Right cardiac atrium (tissue), 5 donors: ENCODE measurements at regions not wholly inside any gene's neighbourhood (a gene's known extent, or its start where the extent isn't known, plus 50 kb on each side); places are given as distances from the start of the nearest gene placed in this dataset.
"Not testable (repeated sequence)": the region's sequence is repeated elsewhere in the genome, so short reads cannot be mapped to it uniquely, and the experiment has no call there.

ENCODE experiments used
- ATAC-seq, 2 donors: fragments of 200-7000 bp; cut with Tn5 transposase; one replicate each; pipeline versions ENCODE4 v1.8.0 to v1.9.1; 2020; ENCODE audit warnings: moderate library complexity in 2 of 2, mild to moderate bottlenecking in 1 of 2
- DNase-seq, 3 donors: peaks; one replicate each; pipeline ENCODE4 v3.0.0-alpha.2; 2020
- H3K27ac ChIP-seq: one replicate; pipeline ENCODE4 v1.5.1; 2013; ENCODE audit warnings: mild to moderate bottlenecking, low read length, control low read depth, moderate library complexity
- H3K27me3 ChIP-seq: one replicate; pipeline ENCODE4 v1.6.1; 2013; ENCODE audit not compliant: control insufficient read depth, insufficient read depth
- H3K4me1 ChIP-seq: one replicate; pipeline ENCODE4 v1.6.1; 2013; ENCODE audit warnings: low read length; ENCODE audit not compliant: control insufficient read depth, insufficient read depth
- H3K4me3 ChIP-seq: one replicate; pipeline ENCODE4 v1.5.1; 2013; ENCODE audit warnings: low read length, control low read depth
- H3K9me3 ChIP-seq: one replicate; pipeline ENCODE4 v1.6.1; 2013; ENCODE audit warnings: low read length; ENCODE audit not compliant: control insufficient read depth
- WGBS: extraction: QIAGEN DNeasy Blood & Tissue Kit; methylation state at CpG from one replicate; pipeline ENCODE4 v1.1.7; 2013; 5-methylcytosine and 5-hydroxymethylcytosine counted together
- intact Hi-C, 4 donors: fragments of 100-400 bp; cut with DNase I; formaldehyde crosslinking; loops; one replicate each; pipeline versions ENCODE4 v1.11.0 to v1.14.0; 2022 to 2023
- donor health status: healthy with polysubstance abuse.
- donor health status: DM: no; HTN: yes; CAD: no.
- donor health status: DM: no; HTN: no; CAD: no.
- donor health status: DM: no; HTN: yes; CAD: no; lungs with severe emphysema.
- donor health status: DM: yes; HTN: yes; CAD: no.

DNA sequence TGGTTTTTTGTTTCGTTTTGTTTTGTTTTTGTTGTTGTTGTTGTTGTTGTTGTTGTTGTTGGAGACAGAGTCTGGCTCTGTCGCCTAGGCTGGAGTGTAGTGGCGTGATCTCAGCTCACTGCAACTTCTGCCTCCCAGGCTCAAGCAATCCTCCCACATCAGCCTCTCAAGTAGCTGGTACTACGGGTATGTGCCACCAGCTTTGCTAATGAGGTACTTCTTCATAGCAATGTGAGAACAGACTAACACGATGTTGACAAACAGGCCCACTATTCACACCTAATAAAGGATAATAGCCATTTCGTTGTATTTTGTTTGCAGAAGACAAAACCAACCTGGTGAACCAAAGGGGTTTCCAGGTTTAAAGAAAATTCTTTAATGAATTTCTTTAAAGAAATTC is 130.9 kb downstream of the DIRAS2 start:
- ATAC-seq (no peak), DNase-seq (no peak)
- H3K4me1 ChIP-seq, result no peaks in the 10 kb centered on the region
- H3K4me3 ChIP-seq, result no peak overlapping the region
- intact Hi-C loops, result no loop called here
- no peaks in the 10 kb centered on the region for H3K9me3 ChIP-seq
- H3K27me3 ChIP-seq, result no peaks in the 10 kb centered on the region
- WGBS, result 72% methylated on average over 6 of the region's 6 CpGs
- no peak overlapping the region for H3K27ac ChIP-seq

DNA sequence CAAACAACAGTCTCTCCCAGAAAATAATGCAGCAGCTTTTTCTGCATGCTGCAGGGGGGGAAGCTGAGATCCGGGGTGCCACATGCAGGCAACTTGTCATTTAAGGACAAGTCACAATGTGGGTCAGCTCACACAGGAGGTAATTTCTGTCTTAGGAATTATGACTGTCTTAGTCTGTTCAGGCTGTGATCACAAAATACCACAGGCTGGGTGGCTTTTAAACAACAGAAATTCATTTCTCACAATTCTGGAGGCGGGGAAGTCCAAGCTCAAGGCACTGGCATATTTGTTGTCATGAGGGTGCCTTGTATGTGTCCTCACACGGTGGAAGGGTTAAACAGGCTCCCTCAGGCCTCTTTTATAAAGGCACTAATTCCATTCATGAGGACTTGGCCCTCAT is 127.7 kb downstream of the DIRAS2 start:
- no peak for DNase-seq
- ATAC-seq, result no peak
- no peaks in the 10 kb centered on the region for H3K9me3 ChIP-seq
- no peaks in the 10 kb centered on the region for H3K4me1 ChIP-seq
- H3K27ac ChIP-seq, result no peak overlapping the region
- intact Hi-C loops, result no loop called here
- WGBS, result 82% methylated on average over 3 of the region's 3 CpGs
- no peak overlapping the region for H3K4me3 ChIP-seq
- no peaks in the 10 kb centered on the region for H3K27me3 ChIP-seq

DNA sequence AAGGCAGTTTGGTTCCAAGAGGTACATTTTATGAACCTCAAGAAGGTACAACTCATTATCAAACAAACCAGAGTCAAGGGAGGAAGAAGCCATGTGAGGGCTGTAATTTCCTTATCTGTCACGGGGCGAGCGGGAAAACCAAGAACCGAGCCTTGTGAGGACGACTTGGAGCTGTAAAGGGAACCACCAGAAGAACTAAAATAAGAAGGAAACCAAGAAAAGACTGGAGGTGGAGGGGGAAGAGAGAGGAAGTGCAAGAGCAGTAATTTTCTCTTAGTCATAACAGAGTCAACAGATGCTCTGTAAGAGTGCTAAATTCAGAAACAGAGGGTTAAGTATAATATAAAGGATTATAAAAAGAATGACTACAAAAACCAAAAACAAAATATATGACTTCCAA is 127.1 kb downstream of the DIRAS2 start:
- H3K9me3 ChIP-seq, result no peaks in the 10 kb centered on the region
- no peaks in the 10 kb centered on the region for H3K4me1 ChIP-seq
- intact Hi-C loops, result no loop called here
- H3K4me3 ChIP-seq, result no peak overlapping the region
- DNase-seq (no peak), ATAC-seq (no peak)
- 52% methylated on average over 5 of the region's 5 CpGs for WGBS
- no peaks in the 10 kb centered on the region for H3K27me3 ChIP-seq
- no peak overlapping the region for H3K27ac ChIP-seq

DNA sequence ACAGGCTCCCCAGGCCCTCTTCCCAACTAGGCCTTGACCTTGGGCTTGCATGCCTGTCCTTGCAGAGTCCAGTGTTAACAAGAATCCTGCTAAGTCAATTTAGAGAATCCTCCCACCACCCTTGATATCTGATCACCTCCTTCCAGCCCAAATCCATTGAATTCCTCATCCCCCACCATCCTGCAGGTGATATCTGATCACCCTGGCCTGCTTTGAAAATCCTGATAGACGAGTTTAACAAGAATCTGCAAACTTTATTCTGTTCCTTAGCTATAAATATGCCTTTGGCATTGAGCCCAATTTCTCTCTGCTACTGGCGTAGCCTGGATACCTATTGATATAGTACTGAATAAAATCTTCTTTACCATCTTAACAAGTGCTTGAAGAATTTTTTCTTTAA is 125.5 kb downstream of the DIRAS2 start:
- intact Hi-C loops, result no loop called here
- WGBS, result 38% methylated on average over 2 of the region's 2 CpGs

DNA sequence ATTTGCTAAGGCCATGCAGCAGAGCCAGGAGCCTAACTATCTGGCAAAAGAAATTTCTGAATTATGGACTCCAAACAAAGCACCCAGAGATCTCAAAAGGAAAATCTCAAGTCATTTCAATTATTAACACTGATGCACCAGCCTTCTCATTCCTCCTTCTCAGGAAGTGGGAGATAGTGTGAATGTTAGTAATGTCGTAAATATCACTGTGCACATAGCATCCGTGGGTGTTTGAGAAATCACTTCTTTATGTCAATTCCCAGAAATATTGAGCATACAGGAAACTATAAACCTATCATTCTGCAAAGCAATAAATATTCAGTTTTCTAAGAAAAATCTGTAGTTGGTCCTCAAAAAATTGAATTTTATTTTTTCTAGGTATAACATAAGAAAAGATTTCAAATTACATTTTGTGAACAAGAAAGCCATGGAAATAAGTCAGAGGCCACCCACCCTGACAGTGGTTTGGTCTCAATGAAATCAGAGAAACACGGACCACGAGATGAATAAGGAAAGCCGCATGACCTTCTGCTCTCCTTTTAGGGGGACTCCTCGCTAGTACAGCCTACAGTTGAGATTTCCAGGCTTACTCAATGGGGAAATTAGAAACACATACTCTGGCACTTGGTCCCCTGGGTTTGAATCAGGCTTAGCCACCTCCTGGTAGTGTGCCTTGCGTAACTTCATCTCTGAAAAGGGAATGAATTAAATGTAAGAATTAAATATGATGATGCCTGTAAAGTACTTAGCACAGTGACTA is 120.6 kb downstream of the DIRAS2 start:
- no peaks in the 10 kb centered on the region for H3K4me1 ChIP-seq
- no peak overlapping the region for H3K27ac ChIP-seq
- 79% methylated on average over 7 of the region's 7 CpGs for WGBS
- ATAC-seq (no peak), DNase-seq (no peak)
- no peak overlapping the region for H3K4me3 ChIP-seq
- intact Hi-C loops, result no loop called here
- no peaks in the 10 kb centered on the region for H3K27me3 ChIP-seq
- no peaks in the 10 kb centered on the region for H3K9me3 ChIP-seq

More for the DNA sequence above, 125.5 kb downstream of the DIRAS2 start:
- H3K4me3 ChIP-seq, result no peak overlapping the region
- H3K27me3 ChIP-seq, result no peaks in the 10 kb centered on the region
- no peak overlapping the region for H3K27ac ChIP-seq
- H3K4me1 ChIP-seq, result no peaks in the 10 kb centered on the region
- DNase-seq (no peak), ATAC-seq (no peak)
- no peaks in the 10 kb centered on the region for H3K9me3 ChIP-seq

- intact Hi-C loops, result no loop called here
- no peak overlapping the region for H3K4me3 ChIP-seq
- ATAC-seq (no peak), DNase-seq (no peak)
- H3K27ac ChIP-seq, result no peak overlapping the region
- 62% methylated on average over 1 of the region's 1 CpG for WGBS
- H3K4me1 ChIP-seq, result no peaks in the 10 kb centered on the region
- H3K27me3 ChIP-seq, result no peaks in the 10 kb centered on the region
- no peaks in the 10 kb centered on the region for H3K9me3 ChIP-seq
Observed at GRCh38 chr9:90523958-90524357, 118.7 kb downstream of the DIRAS2 start.

- no peaks in the 10 kb centered on the region for H3K9me3 ChIP-seq
- H3K4me1 ChIP-seq, result no peaks in the 10 kb centered on the region
- no peak for DNase-seq
- no peak overlapping the region for H3K4me3 ChIP-seq
- intact Hi-C loops, result no loop called here
- ATAC-seq, result no peak
- H3K27ac ChIP-seq, result no peak overlapping the region
- H3K27me3 ChIP-seq, result no peaks in the 10 kb centered on the region
Observed at GRCh38 chr9:90526386-90526785, 116.2 kb downstream of the DIRAS2 start.

DNA sequence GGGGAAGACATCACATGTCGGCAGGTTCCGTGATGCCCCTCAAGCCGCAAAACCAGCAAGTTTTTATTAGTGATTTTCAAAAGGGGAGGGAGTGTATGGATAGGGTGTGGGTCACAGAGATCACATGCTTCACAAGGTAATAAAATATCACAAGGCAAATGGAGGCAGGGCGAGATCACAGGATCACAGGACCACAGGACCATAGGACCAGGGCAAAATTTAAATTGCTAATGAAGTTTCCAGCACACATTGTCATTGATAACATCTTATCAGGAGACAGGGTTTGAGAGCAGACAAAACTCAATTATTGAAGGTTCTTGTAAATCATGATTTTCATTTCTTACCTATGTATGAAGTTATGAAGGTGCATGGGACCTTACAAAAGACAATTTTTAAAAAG is 106.5 kb downstream of the DIRAS2 start:
- intact Hi-C loops, result loop anchor here in 1 of 4 donors (10.0 kb wide), 1 partner anchor 59 kb away; no protein-coding TSS in a partner anchor
- not testable (repeated sequence) for ATAC-seq, DNase-seq, H3K9me3 ChIP-seq, H3K27me3 ChIP-seq, H3K27ac ChIP-seq, H3K4me3 ChIP-seq, H3K4me1 ChIP-seq
- 64% methylated on average over 4 of the region's 4 CpGs for whole genome bisulfite sequencing

GRCh38 chr9:90538566-90538965 is 104.1 kb downstream of the DIRAS2 start:
- intact Hi-C loops, result loop anchor here in 1 of 4 donors (10.0 kb wide), 1 partner anchor 56 kb away; no protein-coding TSS in a partner anchor
- 87% methylated on average over 4 of the region's 4 CpGs for WGBS
- no peak for ATAC-seq
- Histone ChIP-seq H3K27me3 (no peaks in the 10 kb centered on the region), H3K4me1 (no peaks in the 10 kb centered on the region), H3K9me3 (no peaks in the 10 kb centered on the region), H3K4me3 (no peak overlapping the region), H3K27ac (no peak overlapping the region)
- DNase-seq, result no peak

DNA sequence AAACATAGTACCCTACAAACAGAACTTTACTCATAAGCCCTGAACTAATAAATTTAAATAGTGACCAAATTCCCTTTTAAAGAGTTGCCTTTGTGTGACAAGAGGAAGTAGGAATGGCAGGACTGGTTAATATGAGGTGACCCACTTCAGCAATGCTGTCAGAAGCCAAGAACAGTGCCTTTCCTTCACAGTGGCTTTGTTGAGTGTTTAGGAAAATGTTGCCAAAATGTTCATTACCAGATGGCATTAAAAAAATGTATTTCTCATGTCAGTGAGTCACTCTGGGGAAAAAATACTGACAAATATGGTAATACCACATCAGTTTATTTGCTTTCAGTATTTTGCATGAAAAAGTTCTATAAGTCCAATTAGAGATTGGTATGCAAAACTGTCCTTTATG is 103.3 kb downstream of the DIRAS2 start:
- intact Hi-C loops, result loop anchor here in 1 of 4 donors (10.0 kb wide), 1 partner anchor 56 kb away; no protein-coding TSS in a partner anchor
- ATAC-seq, result no peak
- Histone ChIP-seq H3K27me3 (no peaks in the 10 kb centered on the region), H3K4me1 (no peaks in the 10 kb centered on the region), H3K4me3 (no peak overlapping the region), H3K9me3 (no peaks in the 10 kb centered on the region), H3K27ac (no peak overlapping the region)
- DNase-seq, result no peak

DNA sequence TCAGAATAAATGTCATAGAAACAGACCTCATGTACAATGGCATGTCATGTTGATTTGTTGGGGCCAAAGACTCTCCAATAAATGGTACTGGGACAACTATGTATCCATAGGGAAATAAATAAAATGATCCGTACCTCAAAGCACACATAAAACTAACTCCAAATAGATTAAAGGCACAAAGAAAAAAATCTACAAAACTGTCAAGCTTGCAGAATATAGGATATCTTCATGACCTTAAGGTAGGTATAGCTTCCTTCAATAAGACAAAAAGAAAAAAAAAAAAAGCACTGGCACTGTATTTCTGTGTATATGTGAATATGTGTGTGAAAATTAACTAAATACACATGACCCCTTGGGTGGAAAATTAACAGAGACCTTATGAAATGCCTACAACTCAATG is 101.9 kb downstream of the DIRAS2 start:
- ATAC-seq (no peak), DNase-seq (no peak)
- no peaks in the 10 kb centered on the region for H3K4me1 ChIP-seq
- no peak overlapping the region for H3K4me3 ChIP-seq
- no peak overlapping the region for H3K27ac ChIP-seq
- WGBS, result 87% methylated on average over 1 of the region's 1 CpG
- no peaks in the 10 kb centered on the region for H3K27me3 ChIP-seq
- H3K9me3 ChIP-seq, result no peaks in the 10 kb centered on the region
- intact Hi-C loops, result no loop called here

GRCh38 chr9:90544488-90544887 is 98.1 kb downstream of the DIRAS2 start:
- Histone ChIP-seq H3K4me3 (no peak overlapping the region), H3K9me3 (no peaks in the 10 kb centered on the region), H3K27ac (no peak overlapping the region), H3K4me1 (no peaks in the 10 kb centered on the region), H3K27me3 (no peaks in the 10 kb centered on the region)
- no peak for ATAC-seq
- DNase-seq, result no peak
- intact Hi-C loops, result no loop called here
- 67% methylated on average over 2 of the region's 2 CpGs for WGBS
